Gastroesophageal sphincter (tissue), 3 donors: ENCODE measurements at regions not wholly inside any gene's neighbourhood (a gene's known extent, or its start where the extent isn't known, plus 50 kb on each side); places are given as distances from the start of the nearest gene placed in this dataset.

Experiments
- EP300 ChIP-seq: sonication (generic); formaldehyde crosslinking; IDR thresholded peaks from one replicate; pipeline ENCODE4 v1.6.1; 2017; ENCODE audit warnings: antibody characterized with exemption, mild to moderate bottlenecking
- POLR2A ChIP-seq, 2 donors: fragments of 450-650 bp; IDR thresholded peaks; one replicate each; pipeline ENCODE4 v1.6.1; 2017; ENCODE audit warnings: antibody characterized with exemption in 2 of 2, mild to moderate bottlenecking in 2 of 2, moderate library complexity in 1 of 2
- POLR2AphosphoS5 ChIP-seq: sonication (generic); formaldehyde crosslinking; IDR thresholded peaks from one replicate; pipeline ENCODE4 v1.6.1; 2017; ENCODE audit warnings: antibody characterized with exemption
- TF ChIP-seq, protein P1 (sequence below), 4 experiments: fragments of 200-600 bp in 2 of 4; fragments of 450-650 bp in 2 of 4; sonication (generic) in 1 of 4; IDR thresholded peaks; one replicate each; pipeline ENCODE4 v1.5.1; 2017 to 2019; ENCODE audit warnings: antibody characterized with exemption in 4 of 4, mild to moderate bottlenecking in 2 of 4, moderate library complexity in 2 of 4

DNA sequence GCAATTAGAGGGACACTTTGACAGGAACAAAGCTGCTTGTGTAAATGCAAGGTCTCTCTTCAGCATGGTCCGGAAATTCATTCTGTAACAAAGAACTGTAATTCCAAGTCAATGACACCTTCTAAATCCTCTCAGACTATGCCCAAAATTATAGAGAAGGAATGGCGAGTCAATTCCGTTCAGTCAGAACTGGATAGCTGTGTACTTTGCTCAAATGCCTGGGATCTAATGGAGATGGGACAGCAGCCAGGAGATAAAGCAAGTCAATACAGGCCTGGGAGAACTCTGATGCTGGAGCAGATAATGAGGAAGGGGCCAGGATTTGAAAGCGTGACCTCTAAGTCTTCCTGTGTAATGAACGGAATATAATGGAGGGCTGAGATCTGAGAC is 96.4 kb upstream of the SPRY4 start:
- TF ChIP-seq, protein P1, sequence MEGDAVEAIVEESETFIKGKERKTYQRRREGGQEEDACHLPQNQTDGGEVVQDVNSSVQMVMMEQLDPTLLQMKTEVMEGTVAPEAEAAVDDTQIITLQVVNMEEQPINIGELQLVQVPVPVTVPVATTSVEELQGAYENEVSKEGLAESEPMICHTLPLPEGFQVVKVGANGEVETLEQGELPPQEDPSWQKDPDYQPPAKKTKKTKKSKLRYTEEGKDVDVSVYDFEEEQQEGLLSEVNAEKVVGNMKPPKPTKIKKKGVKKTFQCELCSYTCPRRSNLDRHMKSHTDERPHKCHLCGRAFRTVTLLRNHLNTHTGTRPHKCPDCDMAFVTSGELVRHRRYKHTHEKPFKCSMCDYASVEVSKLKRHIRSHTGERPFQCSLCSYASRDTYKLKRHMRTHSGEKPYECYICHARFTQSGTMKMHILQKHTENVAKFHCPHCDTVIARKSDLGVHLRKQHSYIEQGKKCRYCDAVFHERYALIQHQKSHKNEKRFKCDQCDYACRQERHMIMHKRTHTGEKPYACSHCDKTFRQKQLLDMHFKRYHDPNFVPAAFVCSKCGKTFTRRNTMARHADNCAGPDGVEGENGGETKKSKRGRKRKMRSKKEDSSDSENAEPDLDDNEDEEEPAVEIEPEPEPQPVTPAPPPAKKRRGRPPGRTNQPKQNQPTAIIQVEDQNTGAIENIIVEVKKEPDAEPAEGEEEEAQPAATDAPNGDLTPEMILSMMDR (IDR thresholded peaks at IDR 0.05) = no peak
- TF ChIP-seq POLR2A (IDR thresholded peaks at IDR 0.05) (no peak), EP300 (no peak), POLR2AphosphoS5 (no peak)
